HG02885 (cell line): ENCODE measurements at regions not wholly inside any gene's neighbourhood (a gene's known extent, or its start where the extent isn't known, plus 50 kb on each side); places are given as distances from the start of the nearest gene placed in this dataset.
"Not testable (repeated sequence)": the region's sequence is repeated elsewhere in the genome, so short reads cannot be mapped to it uniquely, and the experiment has no call there.

Source experiments
- ATAC-seq: cut with Tn5 transposase; IDR thresholded peaks from one replicate; pipeline ENCODE4 v1.9.1; 2021; ENCODE audit warnings: mild to moderate bottlenecking; ENCODE audit not compliant: unreplicated experiment, poor library complexity

GRCh38 chr17:16844669-16845068 lies 127.2 kb downstream of the TNFRSF13B start:
- ATAC-seq = not testable (repeated sequence)

GRCh38 chr17:16843511-16843910 lies 128.4 kb downstream of the TNFRSF13B start:
- ATAC-seq = not testable (repeated sequence)

- ATAC-seq = not testable (repeated sequence)
Measured at GRCh38 chr17:16842346-16842745, 129.6 kb downstream of the TNFRSF13B start.

GRCh38 chr17:16841896-16842295 lies 130.0 kb downstream of the TNFRSF13B start:
- not testable (repeated sequence) for ATAC-seq

- ATAC-seq = not testable (repeated sequence)
Measured at GRCh38 chr17:16840219-16840618, 131.7 kb downstream of the TNFRSF13B start.

- not testable (repeated sequence) for ATAC-seq
Measured at GRCh38 chr17:16839242-16840175, 132.4 kb downstream of the TNFRSF13B start.

- not testable (repeated sequence) for ATAC-seq
Measured at GRCh38 chr17:16838795-16839194, 133.1 kb downstream of the TNFRSF13B start.

GRCh38 chr17:16838287-16838686 lies 133.6 kb downstream of the TNFRSF13B start:
- not testable (repeated sequence) for ATAC-seq

- ATAC-seq = not testable (repeated sequence)
Measured at GRCh38 chr17:16837468-16838266, 134.3 kb downstream of the TNFRSF13B start.

GRCh38 chr17:16836315-16836915 lies 135.5 kb downstream of the TNFRSF13B start:
- not testable (repeated sequence) for ATAC-seq

GRCh38 chr17:16833517-16833916 lies 138.4 kb downstream of the TNFRSF13B start:
- not testable (repeated sequence) for ATAC-seq

- ATAC-seq = not testable (repeated sequence)
Measured at GRCh38 chr17:16832853-16833252, 139.1 kb downstream of the TNFRSF13B start.

- not testable (repeated sequence) for ATAC-seq
Measured at GRCh38 chr17:16832206-16832605, 139.7 kb downstream of the TNFRSF13B start.

GRCh38 chr17:16830770-16831169 lies 140.7 kb downstream of the CCDC144A start:
- not testable (repeated sequence) for ATAC-seq

- ATAC-seq = not testable (repeated sequence)
Measured at GRCh38 chr17:16830219-16830618, 140.2 kb downstream of the CCDC144A start.
